BE2C (cell line): ENCODE measurements at regions not wholly inside any gene's neighbourhood (a gene's known extent, or its start where the extent isn't known, plus 50 kb on each side); places are given as distances from the start of the nearest gene placed in this dataset.
A peak's percentile ranks its signal among the peaks of the same experiment; 100 is the strongest.
"Not testable (repeated sequence)": the region's sequence is repeated elsewhere in the genome, so short reads cannot be mapped to it uniquely, and the experiment has no call there.

Experiments used
- DNase-seq: peaks from one replicate; pipeline ENCODE4 v3.0.0-alpha.2; 2020
- H3K27me3 ChIP-seq: fragments of 250-450 bp; sonication (Bioruptor Pico); 2 replicates; pipeline ENCODE4 v1.5.1; 2020; ENCODE audit warnings: mild to moderate bottlenecking
- H3K36me3 ChIP-seq: fragments of 250-450 bp; sonication (Bioruptor Pico); 2 replicates; pipeline ENCODE4 v1.5.1; 2020; ENCODE audit warnings: mild to moderate bottlenecking
- H3K4me1 ChIP-seq: fragments of 250-450 bp; sonication (Bioruptor Pico); 2 replicates; pipeline ENCODE4 v1.5.1; 2020
- H3K4me3 ChIP-seq: 2 replicates; pipeline ENCODE4 v1.5.1; 2011; ENCODE audit warnings: low read depth, low read length
- H3K9me3 ChIP-seq: fragments of 250-450 bp; sonication (Bioruptor Pico); 2 replicates; pipeline ENCODE4 v1.5.1; 2020
- CTCF ChIP-seq: IDR thresholded peaks from 2 replicates; pipeline ENCODE4 v1.5.1; 2012; ENCODE audit warnings: mild to moderate bottlenecking, low read depth, low read length

- DNase-seq = peak; percentile 7
- no peak for TF ChIP-seq CTCF
- H3K4me1 ChIP-seq = no peaks in the 10 kb centered on the region
- no peaks in the 10 kb centered on the region for H3K36me3 ChIP-seq
- no peak overlapping the region for H3K4me3 ChIP-seq
- no peaks in the 10 kb centered on the region for H3K9me3 ChIP-seq
- H3K27me3 ChIP-seq = no peaks in the 10 kb centered on the region
Observed at GRCh38 chr5:163165277-163165676, 272.1 kb upstream of the CCNG1 start.

GRCh38 chr5:163170161-163170560 lies 267.2 kb upstream of the CCNG1 start:
- H3K27me3 ChIP-seq, H3K4me1 ChIP-seq, H3K9me3 ChIP-seq, H3K36me3 ChIP-seq, DNase-seq, H3K4me3 ChIP-seq: not testable (repeated sequence)

- TF ChIP-seq CTCF = no peak
- Histone ChIP-seq H3K4me1 (no peaks in the 10 kb centered on the region), H3K9me3 (no peaks in the 10 kb centered on the region), H3K36me3 (no peaks in the 10 kb centered on the region), H3K4me3 (no peak overlapping the region), H3K27me3 (no peaks in the 10 kb centered on the region)
- no peak for DNase-seq
Observed at GRCh38 chr5:163172540-163173338, 264.7 kb upstream of the CCNG1 start.

- H3K27me3 ChIP-seq = no peaks in the 10 kb centered on the region
- no peak for DNase-seq
Observed at GRCh38 chr5:163177971-163178370, 259.4 kb upstream of the CCNG1 start.

GRCh38 chr5:163185315-163185714 lies 252.1 kb upstream of the CCNG1 start:
- no peaks in the 10 kb centered on the region for H3K36me3 ChIP-seq
- H3K27me3 ChIP-seq = no peaks in the 10 kb centered on the region
- no peaks in the 10 kb centered on the region for H3K9me3 ChIP-seq
- no peaks in the 10 kb centered on the region for H3K4me1 ChIP-seq
- no peak overlapping the region for H3K4me3 ChIP-seq
- no peak for DNase-seq
- TF ChIP-seq CTCF = no peak

More at GRCh38 chr5:163177971-163178370, 259.4 kb upstream of the CCNG1 start:
- Histone ChIP-seq H3K9me3 (no peaks in the 10 kb centered on the region), H3K36me3 (no peaks in the 10 kb centered on the region), H3K4me1 (no peaks in the 10 kb centered on the region), H3K4me3 (no peak overlapping the region)
- TF ChIP-seq CTCF = no peak

- Histone ChIP-seq H3K4me3 (no peak overlapping the region), H3K9me3 (no peaks in the 10 kb centered on the region), H3K36me3 (no peaks in the 10 kb centered on the region), H3K27me3 (no peaks in the 10 kb centered on the region), H3K4me1 (no peaks in the 10 kb centered on the region)
- no peak for TF ChIP-seq CTCF
- DNase-seq = no peak
Observed at GRCh38 chr5:163189023-163189553, 248.3 kb upstream of the CCNG1 start.
